CD4-positive, CD25-positive, alpha-beta regulatory T cell (primary cell): ENCODE measurements at regions not wholly inside any gene's neighbourhood (a gene's known extent, or its start where the extent isn't known, plus 50 kb on each side); places are given as distances from the start of the nearest gene placed in this dataset.

Experiments
- ATAC-seq, 2 donors: fragments of 150-1000 bp; cut with Tn5 transposase; one replicate each; pipeline ENCODE4 v1.10.0; 2021; ENCODE audit warnings: low read depth in 2 of 2, moderate number of reproducible peaks in 2 of 2, moderate library complexity in 1 of 2
- DNase-seq, 3 donors: peaks; one replicate each; pipeline versions ENCODE4 v3.0.0 to v3.0.0-alpha.2; 2012 to 2022; ENCODE audit warnings: mixed read lengths in 1 of 3
- H3K27ac ChIP-seq: one replicate; pipeline ENCODE4 v1.7.0; 2013; ENCODE audit warnings: mild to moderate bottlenecking, low read length; ENCODE audit not compliant: insufficient read depth, poor library complexity, severe bottlenecking
- H3K27me3 ChIP-seq: one replicate; pipeline ENCODE4 v1.7.0; 2013; ENCODE audit warnings: low read length; ENCODE audit not compliant: control insufficient read depth, insufficient read depth
- H3K36me3 ChIP-seq: one replicate; pipeline ENCODE4 v1.7.0; 2013; ENCODE audit warnings: mild to moderate bottlenecking, low read length, moderate library complexity; ENCODE audit not compliant: control insufficient read depth, insufficient read depth
- H3K4me1 ChIP-seq: 2 replicates; pipeline ENCODE4 v1.7.0; 2013; ENCODE audit warnings: mild to moderate bottlenecking, low read length; ENCODE audit not compliant: insufficient read depth, control insufficient read depth, poor library complexity, severe bottlenecking
- H3K4me3 ChIP-seq: one replicate; pipeline ENCODE4 v1.7.0; 2013; ENCODE audit warnings: low read depth, mild to moderate bottlenecking, low read length, moderate library complexity
- H3K9me3 ChIP-seq, 2 experiments: 1 replicate in 1 of 2; 2 replicates in 1 of 2; pipeline ENCODE4 v1.7.0; 2013; ENCODE audit warnings: low read length in 2 of 2, mild to moderate bottlenecking in 1 of 2, moderate library complexity in 1 of 2; ENCODE audit not compliant: control insufficient read depth in 2 of 2
- H3K27ac Mint-ChIP-seq, 3 donors: one replicate each; pipeline ENCODE4 v1.8.0; 2020 to 2022; ENCODE audit warnings: mild to moderate bottlenecking in 3 of 3, mixed read lengths in 3 of 3, moderate library complexity in 2 of 3
- H3K27me3 Mint-ChIP-seq: one replicate; pipeline ENCODE4 v1.8.0; 2022; ENCODE audit warnings: mild to moderate bottlenecking, mixed read lengths
- H3K36me3 Mint-ChIP-seq: one replicate; pipeline ENCODE4 v1.8.0; 2020; ENCODE audit warnings: mixed read lengths
- H3K4me1 Mint-ChIP-seq, 4 donors: one replicate each; pipeline ENCODE4 v1.8.0; 2020 to 2022; ENCODE audit warnings: mixed read lengths in 4 of 4, mild to moderate bottlenecking in 1 of 4
- H3K4me3 Mint-ChIP-seq, 4 donors: one replicate each; pipeline ENCODE4 v1.8.0; 2020 to 2022; ENCODE audit warnings: mild to moderate bottlenecking in 4 of 4, mixed read lengths in 4 of 4, moderate library complexity in 3 of 4
- H3K9me3 Mint-ChIP-seq, 7 donors: one replicate each; pipeline ENCODE4 v1.8.0; 2020 to 2022; ENCODE audit warnings: mixed read lengths in 7 of 7, mild to moderate bottlenecking in 3 of 7, moderate library complexity in 2 of 7

- Mint-ChIP-seq H3K4me3 (no peak overlapping the region), H3K27me3 (no peaks in the 10 kb centered on the region), H3K36me3 (no peaks in the 10 kb centered on the region), H3K9me3 (peaks cover 0 to 5% (median 4%) of the 10 kb centered on the region in 7 donors), H3K4me1 (no peaks in the 10 kb centered on the region), H3K27ac (no peak overlapping the region)
- DNase-seq (no peak), ATAC-seq (no peak)
- Histone ChIP-seq H3K4me1 (no peaks in the 10 kb centered on the region), H3K27me3 (no peaks in the 10 kb centered on the region), H3K4me3 (no peak overlapping the region), H3K9me3 (no peaks in the 10 kb centered on the region), H3K36me3 (no peaks in the 10 kb centered on the region), H3K27ac (no peak overlapping the region)
These were observed 456.1 kb downstream of the PSAT1 start for GRCh38 chr9:78753039-78753438.

GRCh38 chr9:78756813-78757510, 460.0 kb downstream of the PSAT1 start:
- Histone ChIP-seq H3K27me3 (no peaks in the 10 kb centered on the region), H3K4me3 (no peak overlapping the region), H3K9me3 (no peaks in the 10 kb centered on the region), H3K36me3 (no peaks in the 10 kb centered on the region), H3K4me1 (no peaks in the 10 kb centered on the region), H3K27ac (no peak overlapping the region)
- ATAC-seq, result no peak
- Mint-ChIP-seq H3K9me3 (peaks cover 0 to 5% (median 3%) of the 10 kb centered on the region in 7 donors), H3K4me3 (no peak overlapping the region), H3K36me3 (no peaks in the 10 kb centered on the region), H3K27ac (no peak overlapping the region), H3K4me1 (no peaks in the 10 kb centered on the region), H3K27me3 (no peaks in the 10 kb centered on the region)
- DNase-seq, result no peak

GRCh38 chr9:78763424-78763823, 466.5 kb downstream of the PSAT1 start:
- H3K27ac ChIP-seq, result no peak overlapping the region
- no peak for DNase-seq
- H3K4me3 ChIP-seq, result no peak overlapping the region
- no peak overlapping the region for H3K27ac Mint-ChIP-seq
- no peaks in the 10 kb centered on the region for H3K27me3 Mint-ChIP-seq
- H3K36me3 ChIP-seq, result no peaks in the 10 kb centered on the region
- no peaks in the 10 kb centered on the region for H3K36me3 Mint-ChIP-seq
- ATAC-seq, result no peak
- no peaks in the 10 kb centered on the region for H3K27me3 ChIP-seq
- H3K4me1 Mint-ChIP-seq, result no peaks in the 10 kb centered on the region
- H3K9me3 Mint-ChIP-seq, result peaks cover 0 to 3% (median 0%) of the 10 kb centered on the region in 7 donors
- no peak overlapping the region for H3K4me3 Mint-ChIP-seq
- no peaks in the 10 kb centered on the region for H3K4me1 ChIP-seq
- H3K9me3 ChIP-seq, result no peaks in the 10 kb centered on the region

- H3K36me3 Mint-ChIP-seq, result no peaks in the 10 kb centered on the region
- no peak overlapping the region for H3K27ac Mint-ChIP-seq
- Histone ChIP-seq H3K27me3 (no peaks in the 10 kb centered on the region), H3K4me1 (no peaks in the 10 kb centered on the region), H3K4me3 (no peak overlapping the region), H3K27ac (no peak overlapping the region), H3K9me3 (no peaks in the 10 kb centered on the region), H3K36me3 (no peaks in the 10 kb centered on the region)
- H3K9me3 Mint-ChIP-seq, result peaks cover 0 to 2% (median 0%) of the 10 kb centered on the region in 7 donors
- no peak overlapping the region for H3K4me3 Mint-ChIP-seq
- H3K27me3 Mint-ChIP-seq, result no peaks in the 10 kb centered on the region
- ATAC-seq (no peak), DNase-seq (no peak)
- H3K4me1 Mint-ChIP-seq, result no peaks in the 10 kb centered on the region
These were observed 468.9 kb downstream of the PSAT1 start for GRCh38 chr9:78765861-78766260.

- Mint-ChIP-seq H3K4me3 (no peak overlapping the region), H3K36me3 (no peaks in the 10 kb centered on the region), H3K9me3 (peaks cover 0 to 2% (median 0%) of the 10 kb centered on the region in 7 donors), H3K27me3 (no peaks in the 10 kb centered on the region), H3K27ac (no peak overlapping the region), H3K4me1 (no peaks in the 10 kb centered on the region)
- no peak for ATAC-seq
- Histone ChIP-seq H3K36me3 (no peaks in the 10 kb centered on the region), H3K4me1 (no peaks in the 10 kb centered on the region), H3K4me3 (no peak overlapping the region), H3K27ac (no peak overlapping the region), H3K27me3 (no peaks in the 10 kb centered on the region), H3K9me3 (no peaks in the 10 kb centered on the region)
- no peak for DNase-seq
These were observed 470.6 kb downstream of the PSAT1 start for GRCh38 chr9:78767490-78767889.

GRCh38 chr9:78769690-78770089, 472.8 kb downstream of the PSAT1 start:
- H3K4me3 ChIP-seq, result no peak overlapping the region
- H3K27ac ChIP-seq, result no peak overlapping the region
- H3K9me3 ChIP-seq, result no peaks in the 10 kb centered on the region
- Mint-ChIP-seq H3K4me1 (no peaks in the 10 kb centered on the region), H3K4me3 (no peak overlapping the region), H3K27me3 (no peaks in the 10 kb centered on the region), H3K36me3 (no peaks in the 10 kb centered on the region), H3K27ac (no peak overlapping the region), H3K9me3 (peaks cover 0 to 2% (median 0%) of the 10 kb centered on the region in 7 donors)
- no peaks in the 10 kb centered on the region for H3K27me3 ChIP-seq
- DNase-seq (no peak), ATAC-seq (no peak)
- no peaks in the 10 kb centered on the region for H3K4me1 ChIP-seq
- H3K36me3 ChIP-seq, result no peaks in the 10 kb centered on the region

GRCh38 chr9:78775211-78775610, 478.3 kb downstream of the PSAT1 start:
- Histone ChIP-seq H3K36me3 (no peaks in the 10 kb centered on the region), H3K9me3 (no peaks in the 10 kb centered on the region), H3K27me3 (no peaks in the 10 kb centered on the region), H3K27ac (no peak overlapping the region), H3K4me1 (no peaks in the 10 kb centered on the region), H3K4me3 (no peak overlapping the region)
- ATAC-seq (no peak), DNase-seq (no peak)
- H3K27ac Mint-ChIP-seq, result no peak overlapping the region
- H3K27me3 Mint-ChIP-seq, result no peaks in the 10 kb centered on the region
- no peak overlapping the region for H3K4me3 Mint-ChIP-seq
- H3K4me1 Mint-ChIP-seq, result no peaks in the 10 kb centered on the region
- H3K36me3 Mint-ChIP-seq, result no peaks in the 10 kb centered on the region
- peaks cover 0 to 4% (median 0%) of the 10 kb centered on the region in 7 donors for H3K9me3 Mint-ChIP-seq

GRCh38 chr9:78775696-78776295, 478.9 kb downstream of the PSAT1 start:
- Mint-ChIP-seq H3K27me3 (no peaks in the 10 kb centered on the region), H3K4me3 (no peak overlapping the region), H3K4me1 (no peaks in the 10 kb centered on the region), H3K9me3 (peaks cover 0 to 4% (median 0%) of the 10 kb centered on the region in 7 donors), H3K36me3 (no peaks in the 10 kb centered on the region), H3K27ac (no peak overlapping the region)
- Histone ChIP-seq H3K27ac (no peak overlapping the region), H3K9me3 (no peaks in the 10 kb centered on the region), H3K4me3 (no peak overlapping the region), H3K36me3 (no peaks in the 10 kb centered on the region), H3K4me1 (no peaks in the 10 kb centered on the region), H3K27me3 (no peaks in the 10 kb centered on the region)
- DNase-seq (no peak), ATAC-seq (no peak)
